Omental fat pad (tissue), 3 donors: ENCODE measurements at regions not wholly inside any gene's neighbourhood (a gene's known extent, or its start where the extent isn't known, plus 50 kb on each side); places are given as distances from the start of the nearest gene placed in this dataset.

Experiments used
- ATAC-seq: fragments of 150-250 bp; one replicate; pipeline ENCODE4 v1.9.1; 2016; ENCODE audit warnings: mild to moderate bottlenecking, moderate library complexity; ENCODE audit not compliant: low FRiP score
- DNase-seq: peaks from one replicate; pipeline ENCODE4 v3.0.0-alpha.2; 2019; ENCODE audit warnings: low spot score
- TF ChIP-seq, protein P1 (sequence below), 3 donors: fragments of 450-650 bp; IDR thresholded peaks; one replicate each; pipeline ENCODE4 v1.5.1; 2016 to 2017; ENCODE audit warnings: antibody characterized with exemption in 3 of 3, mild to moderate bottlenecking in 3 of 3, moderate library complexity in 2 of 3

DNA sequence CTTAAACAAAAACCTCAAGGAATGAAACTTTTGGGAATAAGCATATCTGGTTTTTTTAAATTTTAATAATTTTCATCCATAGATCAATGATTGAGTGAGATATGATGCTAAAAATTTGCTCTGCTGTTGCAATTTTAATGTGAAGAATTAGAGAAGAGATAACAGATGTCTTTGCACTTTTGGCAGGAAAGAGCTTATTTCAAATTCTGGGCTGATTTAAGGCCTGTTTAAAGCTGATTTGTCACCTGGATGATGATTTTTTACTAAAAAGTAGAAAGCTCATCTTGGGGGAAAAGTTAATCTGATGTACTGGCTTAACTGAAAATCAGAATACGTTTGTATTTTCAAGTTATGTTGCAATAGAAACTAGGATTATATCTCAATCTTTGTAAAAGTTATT, 268.9 kb upstream of the NOVA1 start:
- DNase-seq (no peak), ATAC-seq (no peak)
- TF ChIP-seq, protein P1, sequence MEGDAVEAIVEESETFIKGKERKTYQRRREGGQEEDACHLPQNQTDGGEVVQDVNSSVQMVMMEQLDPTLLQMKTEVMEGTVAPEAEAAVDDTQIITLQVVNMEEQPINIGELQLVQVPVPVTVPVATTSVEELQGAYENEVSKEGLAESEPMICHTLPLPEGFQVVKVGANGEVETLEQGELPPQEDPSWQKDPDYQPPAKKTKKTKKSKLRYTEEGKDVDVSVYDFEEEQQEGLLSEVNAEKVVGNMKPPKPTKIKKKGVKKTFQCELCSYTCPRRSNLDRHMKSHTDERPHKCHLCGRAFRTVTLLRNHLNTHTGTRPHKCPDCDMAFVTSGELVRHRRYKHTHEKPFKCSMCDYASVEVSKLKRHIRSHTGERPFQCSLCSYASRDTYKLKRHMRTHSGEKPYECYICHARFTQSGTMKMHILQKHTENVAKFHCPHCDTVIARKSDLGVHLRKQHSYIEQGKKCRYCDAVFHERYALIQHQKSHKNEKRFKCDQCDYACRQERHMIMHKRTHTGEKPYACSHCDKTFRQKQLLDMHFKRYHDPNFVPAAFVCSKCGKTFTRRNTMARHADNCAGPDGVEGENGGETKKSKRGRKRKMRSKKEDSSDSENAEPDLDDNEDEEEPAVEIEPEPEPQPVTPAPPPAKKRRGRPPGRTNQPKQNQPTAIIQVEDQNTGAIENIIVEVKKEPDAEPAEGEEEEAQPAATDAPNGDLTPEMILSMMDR (IDR thresholded peaks at IDR 0.05): no peak

DNA sequence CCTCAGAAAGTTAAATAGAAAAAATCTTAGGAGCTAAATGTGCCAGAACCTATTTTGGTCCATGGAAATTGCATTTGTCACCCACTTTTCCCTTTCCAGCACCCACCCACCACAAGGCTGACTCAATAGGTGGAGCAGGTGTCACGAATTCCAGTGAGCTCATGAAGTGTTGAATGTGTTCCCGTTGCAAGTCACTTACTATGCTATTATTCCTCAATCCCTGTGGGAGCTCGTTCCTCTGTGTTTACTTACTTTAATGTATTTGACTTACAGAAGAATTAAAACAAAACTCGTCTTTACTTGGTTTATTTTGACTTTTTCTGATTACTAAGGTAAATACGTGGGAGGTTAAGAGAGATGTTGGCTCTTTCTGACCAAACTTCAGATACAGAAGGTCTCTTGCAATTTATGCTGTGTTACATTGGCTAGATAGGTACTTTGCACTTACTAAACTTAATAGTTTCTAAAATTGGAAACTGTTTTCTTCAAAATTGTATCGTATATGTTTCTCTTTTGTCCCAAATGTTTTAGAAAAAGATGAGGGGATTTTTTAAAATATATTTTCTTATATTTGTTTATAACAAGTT, 269.4 kb upstream of the NOVA1 start:
- ATAC-seq: no peak
- TF ChIP-seq, protein P1 (IDR thresholded peaks at IDR 0.05): no peak
- DNase-seq: no peak

DNA sequence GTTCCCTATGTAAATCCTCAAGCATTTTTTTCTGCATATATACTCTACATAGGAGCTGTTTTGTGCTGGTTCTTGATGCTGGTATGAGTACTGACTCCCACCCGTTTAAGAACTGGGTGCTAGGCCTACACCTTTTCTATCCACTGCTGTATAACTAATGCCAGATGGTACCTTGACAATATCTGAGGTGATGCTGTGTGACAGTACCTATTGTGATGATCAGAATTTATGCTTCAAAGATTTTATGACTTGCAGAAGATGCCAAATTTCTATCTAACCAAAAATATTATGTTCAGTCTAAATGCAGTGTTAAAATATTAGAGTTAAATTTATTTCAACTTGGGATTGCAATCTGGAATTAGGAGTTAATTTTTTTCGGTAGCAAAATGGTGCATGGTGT, 272.3 kb upstream of the NOVA1 start:
- DNase-seq (no peak), ATAC-seq (no peak)
- TF ChIP-seq, protein P1 (IDR thresholded peaks at IDR 0.05): no peak

DNA sequence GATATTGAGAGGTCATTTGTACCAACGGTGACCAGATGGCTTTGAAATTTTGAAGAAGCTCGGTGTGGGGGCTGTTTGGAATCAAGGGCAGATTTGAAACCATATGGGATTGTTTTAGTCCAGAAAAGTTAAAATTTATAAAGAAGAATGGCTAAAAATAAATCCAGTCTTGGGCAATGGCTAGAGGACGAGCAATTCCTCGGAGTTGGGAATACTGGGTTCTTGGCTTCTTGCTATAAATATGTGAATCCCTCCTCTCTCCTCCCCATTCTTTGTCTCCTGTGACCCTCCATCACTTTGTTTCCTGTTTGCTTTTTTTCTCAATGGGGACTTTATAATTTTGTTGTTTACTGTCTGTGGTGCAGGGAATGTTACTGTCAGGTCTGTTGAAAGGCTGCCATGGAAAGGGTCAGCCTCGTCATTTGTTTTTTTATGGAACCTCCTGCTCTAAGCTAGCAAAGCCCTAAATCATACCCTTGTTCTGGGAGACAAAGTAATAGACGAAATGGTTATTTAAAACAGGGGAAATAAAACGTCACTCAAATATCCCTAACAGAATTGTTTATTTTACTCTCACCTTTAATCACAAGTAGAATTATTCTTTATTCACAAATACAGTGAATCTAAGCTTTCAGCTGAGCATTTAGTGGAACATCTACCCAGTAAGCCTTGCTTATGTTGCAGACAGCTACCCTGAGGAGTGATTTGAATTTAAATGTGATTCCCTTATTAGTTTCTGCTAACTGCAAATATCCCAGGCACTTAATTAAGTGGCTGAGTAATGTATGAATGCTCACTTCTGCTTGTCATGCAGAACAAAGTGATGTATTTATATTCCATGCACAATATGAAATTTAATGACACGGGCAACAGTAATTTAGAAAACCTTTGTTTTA, 273.1 kb upstream of the NOVA1 start:
- DNase-seq: no peak
- no peak for ATAC-seq
- TF ChIP-seq, protein P1 (IDR thresholded peaks at IDR 0.05): no peak

DNA sequence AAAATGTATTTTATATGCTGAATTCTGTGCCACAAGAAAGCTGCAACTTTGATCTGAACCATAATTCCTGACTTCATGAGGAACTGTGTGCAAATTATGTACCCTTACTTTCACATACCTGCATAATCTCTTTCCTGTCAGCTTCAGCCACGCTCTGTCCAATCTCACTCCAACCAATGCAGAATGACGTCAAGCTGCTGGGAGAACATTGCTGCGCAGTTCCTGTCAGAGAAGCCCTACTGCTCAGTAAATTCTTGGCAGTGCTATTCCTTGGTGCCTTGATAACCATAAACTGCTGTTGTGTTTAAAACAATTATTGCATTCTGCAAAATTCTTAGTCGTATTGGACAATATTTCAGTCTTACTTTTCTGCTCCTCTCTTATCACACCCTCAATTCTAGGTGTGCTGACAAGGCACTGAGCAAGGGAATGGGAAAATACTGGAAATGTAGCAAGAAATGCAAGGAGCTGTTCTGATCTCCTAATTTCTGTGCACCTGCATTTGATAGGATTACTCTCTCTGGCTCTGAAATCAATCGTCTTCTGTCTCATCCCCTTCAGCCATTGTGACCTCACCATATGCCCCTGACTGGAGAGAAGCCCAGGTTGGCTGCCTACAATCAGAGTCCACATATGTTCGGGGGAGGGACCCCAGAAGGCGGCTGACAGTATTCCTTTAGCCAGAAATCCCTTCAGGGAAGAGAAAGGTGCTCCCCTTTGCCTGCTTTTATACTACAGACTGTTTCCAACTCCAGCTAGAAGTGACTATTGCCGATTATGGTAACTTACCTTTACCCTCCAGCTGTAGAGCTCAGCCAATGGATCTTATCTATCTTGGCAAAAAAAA, 274.9 kb upstream of the NOVA1 start:
- TF ChIP-seq, protein P1 (IDR thresholded peaks at IDR 0.05): no peak
- DNase-seq: no peak
- ATAC-seq: peak; percentile 91

DNA sequence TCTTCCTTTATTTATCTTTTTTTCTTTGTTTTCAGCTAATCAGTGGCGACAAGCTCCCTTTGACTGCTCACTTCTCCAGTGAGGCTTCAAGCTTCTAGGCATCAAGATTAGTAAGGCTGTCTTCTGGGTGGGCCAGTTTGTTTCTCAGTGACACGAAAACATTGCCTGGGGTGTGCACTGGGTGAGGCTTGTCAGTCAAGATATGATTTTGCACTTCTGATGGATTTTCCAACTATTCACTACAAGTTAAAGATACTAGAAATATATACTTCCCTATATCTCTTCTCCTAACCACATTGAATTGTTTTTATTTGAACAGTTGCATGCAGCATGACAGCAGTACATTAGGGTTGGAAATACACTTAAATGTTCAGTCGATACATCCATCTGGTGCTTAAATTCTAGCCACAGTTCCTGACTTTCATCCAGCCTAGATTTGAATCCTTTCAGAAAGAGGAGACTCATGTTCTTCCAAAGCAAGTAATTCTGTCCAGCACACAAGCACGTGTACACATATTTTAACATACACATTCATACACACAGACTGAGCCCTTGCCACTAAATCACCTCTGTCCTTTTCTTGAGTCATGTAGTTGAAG, 275.6 kb upstream of the NOVA1 start:
- TF ChIP-seq, protein P1 (IDR thresholded peaks at IDR 0.05): no peak
- ATAC-seq (no peak), DNase-seq (no peak)
